Stomach smooth muscle (tissue), 2 donors: ENCODE measurements at regions not wholly inside any gene's neighbourhood (a gene's known extent, or its start where the extent isn't known, plus 50 kb on each side); places are given as distances from the start of the nearest gene placed in this dataset.

ENCODE experiments used
- H3K27ac ChIP-seq: one replicate; pipeline ENCODE4 v1.7.0; 2013; ENCODE audit warnings: mild to moderate bottlenecking, low read length, inconsistent platforms
- H3K27me3 ChIP-seq, 2 donors: one replicate each; pipeline ENCODE4 v1.7.0; 2013; ENCODE audit warnings: low read length in 2 of 2; ENCODE audit not compliant: insufficient read depth in 2 of 2, control insufficient read depth in 1 of 2
- H3K36me3 ChIP-seq, 2 donors: one replicate each; pipeline ENCODE4 v1.7.0; 2013; ENCODE audit warnings: low read length in 2 of 2; ENCODE audit not compliant: control insufficient read depth in 2 of 2, insufficient read depth in 2 of 2
- H3K4me1 ChIP-seq: one replicate; pipeline ENCODE4 v1.7.0; 2013; ENCODE audit warnings: low read length; ENCODE audit not compliant: control insufficient read depth, insufficient read depth
- H3K4me3 ChIP-seq, 2 donors: one replicate each; pipeline ENCODE4 v1.7.0; 2013; ENCODE audit warnings: low read length in 2 of 2
- H3K9ac ChIP-seq, 2 donors: one replicate each; pipeline ENCODE4 v1.7.0; 2013; ENCODE audit warnings: low read length in 2 of 2, mild to moderate bottlenecking in 1 of 2
- H3K9me3 ChIP-seq, 2 donors: one replicate each; pipeline ENCODE4 v1.7.0; 2013; ENCODE audit warnings: low read length in 2 of 2; ENCODE audit not compliant: control insufficient read depth in 2 of 2
- donor health status: healthy.
- donor health status: Pancreatic carcinoma.

DNA sequence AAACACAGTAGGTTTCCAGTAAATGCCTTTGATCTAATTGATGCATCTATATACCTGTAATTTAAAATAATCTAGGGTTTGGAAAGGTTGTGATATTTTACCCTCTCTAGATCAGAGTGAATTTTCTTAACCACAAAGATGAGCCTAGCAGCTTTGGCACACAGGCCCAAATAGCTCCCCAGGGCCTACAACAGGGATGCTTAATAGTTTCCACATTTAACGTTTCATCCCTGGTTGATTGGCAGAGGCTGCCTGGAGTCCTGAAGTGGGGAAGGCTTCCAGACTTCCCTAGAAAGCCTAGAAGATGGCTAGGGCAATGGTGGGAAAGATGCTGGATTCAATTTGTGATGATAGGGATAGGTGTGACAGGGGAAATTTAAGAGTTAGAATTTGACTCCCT is 206.6 kb downstream of the NSG2 start:
- Histone ChIP-seq H3K36me3 (no peaks in the 10 kb centered on the region), H3K9me3 (peaks cover 0 to 2% of the 10 kb centered on the region in 2 donors), H3K4me1 (no peaks in the 10 kb centered on the region), H3K27ac (no peak overlapping the region), H3K9ac (no peak overlapping the region), H3K4me3 (no peak overlapping the region), H3K27me3 (no peaks in the 10 kb centered on the region)

- Histone ChIP-seq H3K9ac (no peak overlapping the region), H3K4me3 (no peak overlapping the region), H3K27ac (no peak overlapping the region), H3K4me1 (no peaks in the 10 kb centered on the region), H3K9me3 (peaks cover 2 to 3% of the 10 kb centered on the region in 2 donors), H3K36me3 (no peaks in the 10 kb centered on the region), H3K27me3 (no peaks in the 10 kb centered on the region)
Measured at GRCh38 chr5:174259696-174260420, 214.4 kb downstream of the NSG2 start.

DNA sequence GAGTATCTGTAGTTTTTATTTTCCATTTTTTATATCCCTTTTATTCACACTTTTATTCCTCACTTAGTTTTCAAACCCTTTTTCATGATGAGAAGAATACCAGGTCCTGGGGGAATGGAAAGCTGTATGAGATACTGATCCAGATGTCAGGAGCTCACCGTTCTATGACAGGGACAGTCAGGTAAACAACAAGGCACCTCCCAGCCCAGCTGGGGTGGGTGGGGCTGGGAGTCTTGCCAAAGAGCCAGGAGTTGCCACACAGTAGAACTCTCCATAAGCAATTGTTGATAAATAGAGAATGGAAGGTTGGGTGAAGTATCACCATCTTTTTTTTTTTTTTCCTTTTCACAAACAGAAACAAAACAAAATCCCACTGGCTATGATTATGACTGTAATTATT is 225.8 kb downstream of the NSG2 start:
- Histone ChIP-seq H3K27me3 (no peaks in the 10 kb centered on the region), H3K9me3 (peaks cover 2 to 4% of the 10 kb centered on the region in 2 donors), H3K4me1 (no peaks in the 10 kb centered on the region), H3K36me3 (no peaks in the 10 kb centered on the region), H3K27ac (no peak overlapping the region), H3K9ac (no peak overlapping the region), H3K4me3 (no peak overlapping the region)

DNA sequence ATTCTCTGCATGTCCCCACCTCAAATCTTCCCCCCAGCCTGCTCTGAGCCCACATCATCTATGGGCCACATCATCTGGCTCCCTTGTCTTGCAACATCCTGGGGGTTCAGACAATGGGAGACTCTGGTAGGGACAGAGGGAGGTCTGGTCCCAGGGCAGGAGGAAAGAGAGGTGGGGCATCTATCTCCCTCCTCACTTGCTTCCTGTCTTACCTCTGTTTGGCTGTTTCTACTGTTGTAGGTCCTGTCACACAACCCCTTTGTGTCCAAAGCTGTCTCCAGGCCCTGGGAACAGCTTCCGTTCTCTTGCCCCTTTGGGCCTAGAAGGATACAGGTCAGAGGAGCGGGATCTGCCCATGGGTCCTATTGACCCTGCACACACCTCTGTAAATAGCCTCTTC is 227.2 kb downstream of the NSG2 start:
- Histone ChIP-seq H3K27ac (no peak overlapping the region), H3K36me3 (no peaks in the 10 kb centered on the region), H3K9me3 (peaks cover 4% of the 10 kb centered on the region in 2 donors), H3K9ac (no peak overlapping the region), H3K4me1 (no peaks in the 10 kb centered on the region), H3K27me3 (no peaks in the 10 kb centered on the region), H3K4me3 (no peak overlapping the region)

- Histone ChIP-seq H3K36me3 (no peaks in the 10 kb centered on the region), H3K4me1 (no peaks in the 10 kb centered on the region), H3K4me3 (no peak overlapping the region), H3K27ac (no peak overlapping the region), H3K9ac (no peak overlapping the region), H3K27me3 (no peaks in the 10 kb centered on the region), H3K9me3 (peaks cover 4% of the 10 kb centered on the region in 2 donors)
Measured at GRCh38 chr5:174273325-174273724, 227.8 kb downstream of the NSG2 start.

DNA sequence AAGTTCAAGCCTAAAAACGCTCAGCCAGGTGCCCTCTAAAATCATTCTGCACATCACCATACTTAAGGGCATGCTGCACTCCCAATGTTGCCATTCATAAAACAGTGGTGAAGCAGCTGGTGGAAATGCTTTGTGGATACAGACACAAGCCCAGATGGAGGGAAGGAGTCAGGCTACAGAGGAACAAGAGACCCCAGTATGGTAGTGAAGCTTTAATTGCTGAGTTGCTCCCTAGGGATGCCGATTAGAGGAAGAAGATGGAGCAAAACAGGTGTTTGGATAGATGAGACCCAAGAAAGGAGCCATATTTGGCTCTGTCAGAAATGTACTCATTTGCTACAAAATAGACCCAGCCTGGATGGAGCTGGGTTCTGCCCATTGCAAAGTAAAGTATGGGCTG is 230.5 kb downstream of the NSG2 start:
- Histone ChIP-seq H3K4me1 (no peaks in the 10 kb centered on the region), H3K9ac (no peak overlapping the region), H3K27me3 (no peaks in the 10 kb centered on the region), H3K27ac (no peak overlapping the region), H3K36me3 (no peaks in the 10 kb centered on the region), H3K4me3 (no peak overlapping the region), H3K9me3 (peaks cover 4% of the 10 kb centered on the region in 2 donors)

DNA sequence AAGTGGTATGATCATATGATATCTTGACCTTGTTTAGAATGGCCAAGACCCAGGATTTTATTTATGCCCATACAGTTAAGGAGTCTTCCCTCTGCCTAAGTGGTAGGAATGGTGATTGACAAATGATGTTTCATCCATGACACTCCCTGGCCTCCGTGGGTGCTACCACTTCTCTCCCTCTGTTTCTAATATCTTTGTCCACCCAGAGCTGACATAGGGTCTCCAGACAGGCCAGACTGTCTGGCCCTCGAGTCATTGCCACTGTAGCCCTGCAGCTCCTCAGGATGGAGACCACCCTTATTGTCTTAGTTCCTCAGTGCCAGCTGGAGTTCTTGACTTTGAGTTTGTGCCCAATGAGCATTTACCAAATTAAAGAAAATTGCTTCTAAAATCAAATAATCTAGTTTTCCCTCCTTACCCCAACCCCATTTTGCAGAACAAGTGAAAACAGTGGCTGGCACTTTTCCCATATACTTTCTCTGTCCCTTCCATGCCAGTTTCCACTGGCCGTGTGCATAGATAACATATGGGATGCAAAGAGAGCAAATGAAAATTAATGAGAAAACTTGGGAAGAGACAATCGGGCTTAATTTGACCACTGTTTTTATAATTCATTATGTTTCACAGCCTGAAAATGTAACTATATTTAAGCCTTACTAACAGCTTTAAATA is 235.7 kb downstream of the NSG2 start:
- H3K4me1 ChIP-seq = no peaks in the 10 kb centered on the region
- H3K27me3 ChIP-seq = peaks cover 2 to 7% of the 10 kb centered on the region in 2 donors
- H3K9me3 ChIP-seq = peaks cover 0 to 3% of the 10 kb centered on the region in 2 donors
- no peak overlapping the region for H3K9ac ChIP-seq
- H3K36me3 ChIP-seq = no peaks in the 10 kb centered on the region
- H3K27ac ChIP-seq = no peak overlapping the region
- no peak overlapping the region for H3K4me3 ChIP-seq

DNA sequence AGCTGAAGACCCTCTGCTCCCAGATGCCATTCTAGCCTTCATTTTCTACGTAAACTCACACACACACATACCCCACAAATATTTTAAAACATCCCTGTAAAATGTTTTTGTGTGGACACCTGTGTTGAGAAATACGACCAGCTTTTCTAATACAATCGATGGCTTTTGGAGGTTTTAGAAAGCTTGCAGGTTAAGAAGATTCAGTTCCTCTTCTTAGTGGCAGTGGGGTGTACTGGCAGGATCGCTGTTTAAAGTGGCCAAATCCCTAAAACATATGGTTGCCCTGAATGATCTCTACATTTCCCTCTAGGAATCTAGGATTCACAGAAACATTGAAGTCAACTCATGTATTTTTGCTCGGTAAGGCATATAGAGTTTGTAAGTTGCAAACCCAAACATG is 236.3 kb downstream of the NSG2 start:
- Histone ChIP-seq H3K9ac (no peak overlapping the region), H3K27ac (no peak overlapping the region), H3K4me1 (no peaks in the 10 kb centered on the region), H3K9me3 (no peaks in the 10 kb centered on the region), H3K27me3 (peaks cover 2 to 7% of the 10 kb centered on the region in 2 donors), H3K4me3 (no peak overlapping the region), H3K36me3 (no peaks in the 10 kb centered on the region)

DNA sequence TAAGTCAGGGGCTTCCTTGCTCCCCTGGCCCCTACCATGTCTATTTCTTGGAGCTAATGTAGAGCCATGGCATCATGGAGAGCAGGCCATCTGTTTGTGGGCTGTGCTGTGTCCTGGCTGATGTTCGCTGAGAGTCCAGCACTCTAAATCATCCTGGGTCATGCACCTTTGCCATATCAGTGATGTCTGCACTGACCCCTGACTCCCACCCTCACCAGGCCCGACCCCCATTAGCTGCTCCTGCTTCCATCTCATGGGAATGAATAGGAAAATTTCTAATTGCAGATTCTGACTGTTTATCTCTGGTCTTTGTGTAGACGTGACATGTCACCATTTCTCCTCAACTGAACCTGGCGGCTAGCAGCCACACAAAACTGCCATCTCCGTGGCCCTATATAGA is 236.9 kb downstream of the NSG2 start:
- H3K4me1 ChIP-seq = no peaks in the 10 kb centered on the region
- no peak overlapping the region for H3K9ac ChIP-seq
- no peak overlapping the region for H3K27ac ChIP-seq
- H3K36me3 ChIP-seq = no peaks in the 10 kb centered on the region
- no peaks in the 10 kb centered on the region for H3K9me3 ChIP-seq
- H3K27me3 ChIP-seq = peaks cover 2 to 7% of the 10 kb centered on the region in 2 donors
- no peak overlapping the region for H3K4me3 ChIP-seq

GRCh38 chr5:174283211-174284005 is 237.9 kb downstream of the NSG2 start:
- Histone ChIP-seq H3K27me3 (peaks cover 2 to 7% of the 10 kb centered on the region in 2 donors), H3K4me1 (no peaks in the 10 kb centered on the region), H3K4me3 (no peak overlapping the region), H3K9me3 (no peaks in the 10 kb centered on the region), H3K36me3 (no peaks in the 10 kb centered on the region), H3K27ac (no peak overlapping the region), H3K9ac (no peak overlapping the region)
